ENCODE measurements at regions not wholly inside any gene's neighbourhood (a gene's known extent, or its start where the extent isn't known, plus 50 kb on each side); places are given as distances from the start of the nearest gene placed in this dataset.

GRCh38 chr4:171461191-171461590, 352.0 kb upstream of the GALNTL6 start:
- no peak overlapping the region for H3K4me3 ChIP-seq (ENCODE audit: low read depth, low read length)
- DNase-seq (ENCODE audit: low read depth, low spot score): no peak
- no peak for TF ChIP-seq CTCF (IDR thresholded peaks at IDR 0.05; ENCODE audit: low read depth, low read length)
- in situ Hi-C loops (cut with HindIII; ENCODE audit: low sequenced_read_pairs): no loop called here

- TF ChIP-seq CTCF (IDR thresholded peaks at IDR 0.05; ENCODE audit: low read depth, low read length): no peak
- in situ Hi-C loops (cut with HindIII; ENCODE audit: low sequenced_read_pairs): no loop called here
- DNase-seq (ENCODE audit: low read depth, low spot score): no peak
- H3K4me3 ChIP-seq (ENCODE audit: low read depth, low read length): no peak overlapping the region
Measured at GRCh38 chr4:171448919-171449481, 364.2 kb upstream of the GALNTL6 start.

- no peak for TF ChIP-seq CTCF (IDR thresholded peaks at IDR 0.05; ENCODE audit: low read depth, low read length)
- in situ Hi-C loops (cut with HindIII; ENCODE audit: low sequenced_read_pairs): no loop called here
Measured at GRCh38 chr4:171448358-171448757, 364.8 kb upstream of the GALNTL6 start.

GRCh38 chr4:171441300-171441941, 371.8 kb upstream of the GALNTL6 start:
- DNase-seq (ENCODE audit: low read depth, low spot score): no peak
- no peak for TF ChIP-seq CTCF (IDR thresholded peaks at IDR 0.05; ENCODE audit: low read depth, low read length)
- in situ Hi-C loops (cut with HindIII; ENCODE audit: low sequenced_read_pairs): no loop called here
- no peak overlapping the region for H3K4me3 ChIP-seq (ENCODE audit: low read depth, low read length)

More at GRCh38 chr4:171448358-171448757, 364.8 kb upstream of the GALNTL6 start:
- no peak overlapping the region for H3K4me3 ChIP-seq (ENCODE audit: low read depth, low read length)
- no peak for DNase-seq (ENCODE audit: low read depth, low spot score)

DNA sequence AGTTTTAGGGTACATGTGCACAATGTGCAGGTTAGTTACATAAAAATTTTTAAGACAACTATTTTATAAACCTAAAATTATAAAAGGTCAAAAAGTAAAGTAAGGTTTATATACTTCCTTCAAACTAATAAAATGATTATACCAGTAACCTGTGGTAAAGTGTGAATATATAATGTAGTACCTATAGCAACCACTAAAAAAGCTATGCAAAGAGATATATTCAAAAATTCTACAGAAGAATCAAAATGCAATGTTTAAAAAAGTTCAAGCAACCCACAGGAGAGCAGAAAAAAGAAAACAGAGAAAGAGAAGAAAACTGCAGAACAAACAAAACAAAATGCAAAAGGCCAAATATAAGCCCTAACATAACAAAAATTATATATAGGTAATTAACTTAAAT, 379.5 kb upstream of the GALNTL6 start:
- TF ChIP-seq CTCF (IDR thresholded peaks at IDR 0.05; ENCODE audit: low read depth, low read length): no peak
- no peak for DNase-seq (ENCODE audit: low read depth, low spot score)
- in situ Hi-C loops (cut with HindIII; ENCODE audit: low sequenced_read_pairs): no loop called here
- H3K4me3 ChIP-seq (ENCODE audit: low read depth, low read length): no peak overlapping the region

DNA sequence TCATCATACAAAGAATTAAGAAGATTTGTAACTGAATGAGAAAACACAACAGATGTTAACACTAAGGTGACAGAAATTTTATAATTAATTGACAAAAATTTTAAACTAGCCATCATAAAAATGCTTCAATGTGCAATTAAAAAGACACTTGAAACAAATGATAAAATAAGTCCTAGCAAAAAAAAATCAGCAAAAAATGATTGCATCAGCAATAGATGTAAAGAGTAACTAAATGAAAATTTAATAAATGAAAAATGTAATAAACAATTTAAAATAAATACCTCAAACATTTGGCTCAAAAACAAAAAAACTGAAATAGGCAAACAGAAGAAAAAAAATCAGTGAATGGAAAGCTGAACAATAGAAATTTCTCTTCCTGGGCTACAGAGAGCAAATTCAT, 380.7 kb upstream of the GALNTL6 start:
- no peak for DNase-seq (ENCODE audit: low read depth, low spot score)
- no peak for TF ChIP-seq CTCF (IDR thresholded peaks at IDR 0.05; ENCODE audit: low read depth, low read length)
- H3K4me3 ChIP-seq (ENCODE audit: low read depth, low read length): no peak overlapping the region
- in situ Hi-C loops (cut with HindIII; ENCODE audit: low sequenced_read_pairs): no loop called here

Data from astrocyte of the spinal cord (primary cell).